ENCODE measurements at regions not wholly inside any gene's neighbourhood (a gene's known extent, or its start where the extent isn't known, plus 50 kb on each side); places are given as distances from the start of the nearest gene placed in this dataset.
"Not testable (repeated sequence)": the region's sequence is repeated elsewhere in the genome, so short reads cannot be mapped to it uniquely, and the experiment has no call there.

DNA sequence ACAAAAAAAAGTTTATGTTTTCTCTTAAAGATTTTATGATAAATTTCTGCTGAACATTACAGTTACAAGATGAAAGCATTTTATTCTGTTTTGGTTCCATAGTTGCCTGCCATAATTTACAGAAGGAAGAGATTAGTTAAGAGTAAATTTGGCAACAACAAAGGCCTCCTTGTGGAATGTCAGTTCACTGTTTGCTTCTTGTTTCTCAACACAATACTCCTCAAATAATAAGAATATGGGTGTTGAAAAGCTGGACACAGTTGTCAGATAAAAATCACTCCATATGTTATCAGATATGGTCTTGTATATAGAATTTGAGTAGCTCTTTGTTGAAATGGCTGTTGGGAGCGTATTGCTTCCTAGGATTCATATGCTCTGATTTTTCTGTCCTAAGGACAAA lies 359.5 kb downstream of the CPS1 start:
- DNase-seq (ENCODE audit: low read depth): no peak
- no peak overlapping the region for H3K4me3 ChIP-seq (replicated peaks; ENCODE audit: low read depth, low read length)
- TF ChIP-seq, protein P1, sequence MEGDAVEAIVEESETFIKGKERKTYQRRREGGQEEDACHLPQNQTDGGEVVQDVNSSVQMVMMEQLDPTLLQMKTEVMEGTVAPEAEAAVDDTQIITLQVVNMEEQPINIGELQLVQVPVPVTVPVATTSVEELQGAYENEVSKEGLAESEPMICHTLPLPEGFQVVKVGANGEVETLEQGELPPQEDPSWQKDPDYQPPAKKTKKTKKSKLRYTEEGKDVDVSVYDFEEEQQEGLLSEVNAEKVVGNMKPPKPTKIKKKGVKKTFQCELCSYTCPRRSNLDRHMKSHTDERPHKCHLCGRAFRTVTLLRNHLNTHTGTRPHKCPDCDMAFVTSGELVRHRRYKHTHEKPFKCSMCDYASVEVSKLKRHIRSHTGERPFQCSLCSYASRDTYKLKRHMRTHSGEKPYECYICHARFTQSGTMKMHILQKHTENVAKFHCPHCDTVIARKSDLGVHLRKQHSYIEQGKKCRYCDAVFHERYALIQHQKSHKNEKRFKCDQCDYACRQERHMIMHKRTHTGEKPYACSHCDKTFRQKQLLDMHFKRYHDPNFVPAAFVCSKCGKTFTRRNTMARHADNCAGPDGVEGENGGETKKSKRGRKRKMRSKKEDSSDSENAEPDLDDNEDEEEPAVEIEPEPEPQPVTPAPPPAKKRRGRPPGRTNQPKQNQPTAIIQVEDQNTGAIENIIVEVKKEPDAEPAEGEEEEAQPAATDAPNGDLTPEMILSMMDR (IDR thresholded peaks at IDR 0.05; ENCODE audit: low read length, missing control alignments): no peak

DNA sequence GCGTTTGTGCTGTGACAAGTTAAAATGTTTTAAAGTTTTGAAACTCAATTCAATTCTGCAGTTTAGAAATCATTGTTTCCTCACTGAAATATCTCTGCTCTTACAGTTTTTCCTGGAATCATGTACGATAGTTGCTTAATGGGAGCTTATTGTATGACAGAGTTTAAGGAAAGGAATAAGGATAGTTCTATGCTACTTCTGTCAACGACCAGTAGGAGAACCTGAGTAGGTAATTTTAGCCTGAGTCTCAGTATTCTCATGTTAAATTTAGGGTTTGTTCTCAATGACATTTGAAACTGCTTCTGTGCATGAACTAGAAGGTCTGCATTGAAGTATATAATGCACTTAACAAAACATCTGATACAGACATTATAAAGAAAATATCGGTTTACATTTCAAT lies 361.1 kb downstream of the CPS1 start:
- TF ChIP-seq, protein P1 (IDR thresholded peaks at IDR 0.05; ENCODE audit: low read length, missing control alignments): no peak
- no peak overlapping the region for H3K4me3 ChIP-seq (replicated peaks; ENCODE audit: low read depth, low read length)

DNA sequence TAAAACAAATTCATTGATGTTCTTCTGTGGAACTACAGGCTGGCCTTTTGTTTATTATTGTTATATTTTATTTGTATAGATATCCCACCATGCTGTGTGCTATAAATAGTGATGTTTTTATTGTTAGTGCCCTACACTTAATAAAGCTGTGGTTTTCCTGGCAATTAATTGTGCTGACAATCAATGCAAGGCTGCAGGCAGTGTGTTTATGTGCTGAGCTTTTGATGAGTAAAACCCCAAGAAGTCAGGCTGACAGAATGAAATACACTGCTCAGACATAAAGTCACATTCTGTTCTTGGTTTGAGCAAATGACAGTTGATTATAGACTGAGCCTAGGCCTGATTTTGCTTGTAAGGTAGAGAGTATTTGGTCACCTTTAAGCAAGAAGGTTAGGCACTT lies 362.7 kb downstream of the CPS1 start:
- no peak overlapping the region for H3K4me3 ChIP-seq (replicated peaks; ENCODE audit: low read depth, low read length)
- TF ChIP-seq, protein P1 (IDR thresholded peaks at IDR 0.05; ENCODE audit: low read length, missing control alignments): no peak
- no peak for DNase-seq (ENCODE audit: low read depth)

More for the DNA sequence above, 361.1 kb downstream of the CPS1 start:
- no peak for DNase-seq (ENCODE audit: low read depth)

DNA sequence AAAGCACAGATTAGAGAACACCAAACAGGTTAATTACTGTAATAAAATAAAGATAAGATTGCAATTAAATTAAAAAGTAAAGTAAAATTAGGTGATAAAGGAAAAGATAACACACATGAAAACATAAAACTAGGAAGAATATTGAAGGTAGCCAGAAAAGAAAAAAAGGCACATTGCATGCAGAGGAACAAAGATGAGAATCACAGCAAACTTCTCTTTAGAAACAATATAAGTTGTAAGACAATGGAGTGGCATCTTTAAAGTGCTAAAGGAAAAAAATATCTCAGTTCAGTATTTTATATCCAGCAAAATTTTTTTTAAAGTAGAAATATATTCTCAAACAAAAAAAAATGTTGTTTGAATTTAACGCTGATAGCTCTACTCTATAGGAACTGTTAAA lies 366.0 kb downstream of the CPS1 start:
- TF ChIP-seq, protein P1 (IDR thresholded peaks at IDR 0.05; ENCODE audit: low read length, missing control alignments): no peak
- no peak for DNase-seq (ENCODE audit: low read depth)
- H3K4me3 ChIP-seq (replicated peaks; ENCODE audit: low read depth, low read length): no peak overlapping the region

DNA sequence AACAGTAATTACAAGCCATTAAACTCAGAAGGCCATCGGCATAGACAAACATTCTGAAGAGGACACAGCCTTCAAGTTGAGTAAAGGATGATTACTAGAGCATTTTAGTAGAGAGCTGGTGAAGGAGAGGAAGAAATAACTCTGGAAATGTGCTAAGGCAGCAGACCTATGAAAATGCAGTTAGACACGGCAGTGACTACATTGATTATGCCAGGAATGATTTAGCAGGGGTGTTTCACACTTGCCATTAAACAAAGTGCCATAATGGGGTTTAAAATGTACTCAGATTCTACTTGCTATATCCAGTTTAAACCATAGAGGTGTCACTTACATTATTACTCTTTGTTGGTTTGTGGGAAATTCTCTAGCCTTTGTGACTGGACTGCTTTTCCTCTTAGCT lies 372.3 kb downstream of the CPS1 start:
- no peak for DNase-seq (ENCODE audit: low read depth)
- H3K4me3 ChIP-seq (replicated peaks; ENCODE audit: low read depth, low read length): no peak overlapping the region
- TF ChIP-seq, protein P1 (IDR thresholded peaks at IDR 0.05; ENCODE audit: low read length, missing control alignments): no peak

DNA sequence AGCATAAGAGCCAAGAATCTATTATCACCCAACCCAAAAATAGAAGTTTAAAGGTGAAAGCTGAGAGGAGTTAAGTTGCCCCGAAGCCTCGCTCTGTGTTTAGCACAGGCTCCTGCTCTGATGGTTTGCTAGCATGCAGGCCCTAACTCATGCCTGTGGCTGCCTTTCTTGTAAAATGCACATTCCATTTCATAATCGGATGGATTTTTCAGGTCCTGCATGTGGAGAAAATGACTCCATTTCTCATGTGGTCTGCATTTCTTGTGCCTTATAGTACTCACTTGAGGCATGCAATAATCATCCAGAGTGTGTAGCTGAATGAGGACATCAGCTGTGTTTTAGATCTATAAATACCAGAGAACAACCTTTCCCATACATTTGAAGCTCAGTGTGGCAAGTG lies 381.8 kb downstream of the CPS1 start:
- no peak overlapping the region for H3K4me3 ChIP-seq (replicated peaks; ENCODE audit: low read depth, low read length)
- TF ChIP-seq, protein P1 (IDR thresholded peaks at IDR 0.05; ENCODE audit: low read length, missing control alignments): no peak
- DNase-seq (ENCODE audit: low read depth): peak; percentile 6

DNA sequence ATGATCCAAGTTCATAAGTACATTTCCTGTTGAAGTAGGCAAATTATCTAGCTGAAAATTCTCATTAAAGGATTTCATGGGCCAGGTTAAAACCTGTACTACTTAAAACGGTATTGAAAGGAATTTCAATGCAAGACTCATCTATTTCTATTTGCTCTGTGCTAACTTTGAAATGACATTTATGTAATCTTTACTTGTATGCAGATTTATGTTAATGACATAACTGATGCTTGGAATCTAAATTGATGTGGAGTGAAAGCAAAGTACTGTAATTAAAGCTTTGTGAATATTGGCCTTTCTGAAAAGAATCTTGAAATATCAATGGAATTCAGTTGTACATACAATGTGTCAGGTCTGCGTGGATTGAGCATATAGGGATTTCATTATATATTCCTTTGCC lies 390.0 kb downstream of the CPS1 start:
- H3K4me3 ChIP-seq (replicated peaks; ENCODE audit: low read depth, low read length): no peak overlapping the region
- TF ChIP-seq, protein P1 (IDR thresholded peaks at IDR 0.05; ENCODE audit: low read length, missing control alignments): no peak
- DNase-seq (ENCODE audit: low read depth): no peak

DNA sequence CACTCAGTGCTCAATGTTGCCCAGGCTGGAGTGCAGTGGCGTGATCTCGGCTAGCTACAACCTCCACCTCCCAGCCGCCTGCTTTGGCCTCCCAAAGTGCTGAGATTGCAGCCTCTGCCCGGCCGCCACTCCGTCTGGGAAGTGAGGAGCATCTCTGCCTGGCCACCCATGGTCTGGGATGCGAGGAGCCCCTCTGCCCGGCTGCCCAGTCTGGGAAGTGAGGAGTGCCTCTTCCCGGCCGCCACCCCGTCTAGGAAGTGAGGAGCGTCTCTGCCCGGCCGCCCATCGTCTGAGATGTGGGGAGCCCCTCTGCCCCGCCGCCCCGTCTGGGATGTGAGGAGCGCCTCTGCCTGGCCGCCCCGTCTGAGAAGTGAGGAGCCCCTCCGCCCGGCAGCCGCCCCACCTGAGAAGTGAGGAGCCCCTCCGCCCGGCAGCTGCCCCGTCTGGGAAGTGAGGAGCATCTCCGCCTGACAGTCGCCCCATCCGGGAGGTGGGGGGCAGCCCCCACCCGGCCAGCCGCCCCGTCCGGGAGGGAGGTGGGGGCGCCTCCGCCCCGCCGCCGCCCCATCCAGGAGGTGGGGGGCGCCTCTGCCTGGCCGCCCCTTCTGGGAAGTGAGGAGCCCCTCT lies 394.1 kb downstream of the CPS1 start:
- not testable (repeated sequence) for H3K4me3 ChIP-seq (replicated peaks; ENCODE audit: low read depth, low read length); DNase-seq (ENCODE audit: low read depth)

Measured in fibroblast of pulmonary artery (primary cell).